ENCODE measurements at regions not wholly inside any gene's neighbourhood (a gene's known extent, or its start where the extent isn't known, plus 50 kb on each side); places are given as distances from the start of the nearest gene placed in this dataset.
A peak's percentile ranks its signal among the peaks of the same experiment; 100 is the strongest.
"Not testable (repeated sequence)": the region's sequence is repeated elsewhere in the genome, so short reads cannot be mapped to it uniquely, and the experiment has no call there.

- DNase-seq (ENCODE audit: low read depth) = peak; percentile 69
- no peak overlapping the region for H3K4me3 ChIP-seq (ENCODE audit: low read depth, low read length)
- peak; percentile 79 for TF ChIP-seq CTCF (conservative IDR thresholded peaks at IDR 0.05; ENCODE audit: low read depth, low read length)
Measured at GRCh38 chr4:173990126-173990868, 293.2 kb downstream of the FBXO8 start.

GRCh38 chr4:173963523-173963922 lies 319.9 kb downstream of the FBXO8 start:
- not testable (repeated sequence) for H3K4me3 ChIP-seq (ENCODE audit: low read depth, low read length); DNase-seq (ENCODE audit: low read depth)

GRCh38 chr4:173960398-173960797 lies 323.1 kb downstream of the FBXO8 start:
- no peak for DNase-seq (ENCODE audit: low read depth)
- no peak for TF ChIP-seq CTCF (conservative IDR thresholded peaks at IDR 0.05; ENCODE audit: low read depth, low read length)
- H3K4me3 ChIP-seq (ENCODE audit: low read depth, low read length) = no peak overlapping the region

GRCh38 chr4:173958445-173958844 lies 325.0 kb downstream of the FBXO8 start:
- H3K4me3 ChIP-seq (ENCODE audit: low read depth, low read length) = no peak overlapping the region
- TF ChIP-seq CTCF (conservative IDR thresholded peaks at IDR 0.05; ENCODE audit: low read depth, low read length) = no peak
- peak; percentile 58 for DNase-seq (ENCODE audit: low read depth)

GRCh38 chr4:173943547-173943946 lies 339.9 kb downstream of the FBXO8 start:
- DNase-seq (ENCODE audit: low read depth) = no peak
- no peak overlapping the region for H3K4me3 ChIP-seq (ENCODE audit: low read depth, low read length)
- no peak for TF ChIP-seq CTCF (conservative IDR thresholded peaks at IDR 0.05; ENCODE audit: low read depth, low read length)

GRCh38 chr4:173940146-173940545 lies 343.3 kb downstream of the FBXO8 start:
- no peak for TF ChIP-seq CTCF (conservative IDR thresholded peaks at IDR 0.05; ENCODE audit: low read depth, low read length)
- H3K4me3 ChIP-seq (ENCODE audit: low read depth, low read length) = no peak overlapping the region
- no peak for DNase-seq (ENCODE audit: low read depth)

- no peak for TF ChIP-seq CTCF (conservative IDR thresholded peaks at IDR 0.05; ENCODE audit: low read depth, low read length)
- H3K4me3 ChIP-seq (ENCODE audit: low read depth, low read length) = no peak overlapping the region
- no peak for DNase-seq (ENCODE audit: low read depth)
Measured at GRCh38 chr4:173937631-173938270, 345.7 kb downstream of the FBXO8 start.
